Loucy (cell line): ENCODE measurements at regions not wholly inside any gene's neighbourhood (a gene's known extent, or its start where the extent isn't known, plus 50 kb on each side); places are given as distances from the start of the nearest gene placed in this dataset.

Experiments used
- H2AFZ ChIP-seq: fragments of 200-600 bp; sonication (generic); 2 replicates; pipeline ENCODE4 v1.6.0; 2016; ENCODE audit warnings: antibody characterized with exemption, mild to moderate bottlenecking, low read length, moderate library complexity
- H3F3A ChIP-seq: fragments of 200-600 bp; 2 replicates; pipeline ENCODE4 v1.6.0; 2016; ENCODE audit warnings: antibody characterized with exemption, low read depth, mild to moderate bottlenecking
- H3K27me3 ChIP-seq: fragments of 200-600 bp; sonication (generic); 2 replicates; pipeline ENCODE4 v1.6.1; 2014; ENCODE audit warnings: low read length, mild to moderate bottlenecking; ENCODE audit not compliant: insufficient read depth, poor library complexity, severe bottlenecking
- H3K36me3 ChIP-seq: fragments of 200-600 bp; sonication (generic); 2 replicates; pipeline ENCODE4 v1.6.1; 2016; ENCODE audit warnings: low read length; ENCODE audit not compliant: insufficient read depth
- H3K4me1 ChIP-seq: fragments of 200-600 bp; sonication (generic); 2 replicates; pipeline ENCODE4 v1.5.1; 2014; ENCODE audit warnings: low read length, mild to moderate bottlenecking; ENCODE audit not compliant: insufficient read depth, poor library complexity, severe bottlenecking
- H3K4me2 ChIP-seq: fragments of 200-600 bp; sonication (generic); 2 replicates; pipeline ENCODE4 v1.6.0; 2014; ENCODE audit warnings: antibody characterized with exemption, low read length, low read depth, mild to moderate bottlenecking; ENCODE audit not compliant: poor library complexity, severe bottlenecking
- H3K4me3 ChIP-seq: fragments of 200-600 bp; sonication (generic); 2 replicates; pipeline ENCODE4 v1.5.1; 2014; ENCODE audit warnings: low read length, mild to moderate bottlenecking, mixed read lengths; ENCODE audit not compliant: poor library complexity, severe bottlenecking
- H3K79me2 ChIP-seq: fragments of 200-600 bp; sonication (generic); 2 replicates; pipeline ENCODE4 v1.6.1; 2014; ENCODE audit warnings: low read length; ENCODE audit not compliant: insufficient read depth
- H3K9ac ChIP-seq: fragments of 200-600 bp; sonication (generic); 2 replicates; pipeline ENCODE4 v1.6.0; 2014; ENCODE audit warnings: mild to moderate bottlenecking, low read depth, low read length, moderate library complexity; ENCODE audit not compliant: poor library complexity, severe bottlenecking
- H3K9me2 ChIP-seq: fragments of 200-600 bp; sonication (generic); replicated peaks from 2 replicates; pipeline ENCODE4 v1.6.1; 2016; ENCODE audit warnings: low read depth, low read length, mixed read lengths
- H3K9me3 ChIP-seq: fragments of 200-600 bp; sonication (generic); 2 replicates; pipeline ENCODE4 v1.6.1; 2014; ENCODE audit warnings: mild to moderate bottlenecking, antibody characterized with exemption, low read length, low read depth; ENCODE audit not compliant: insufficient read depth
- H4K20me1 ChIP-seq: fragments of 200-600 bp; sonication (generic); 2 replicates; pipeline ENCODE4 v1.6.0; 2014; ENCODE audit warnings: antibody characterized with exemption, low read length, mild to moderate bottlenecking; ENCODE audit not compliant: insufficient read depth, poor library complexity, severe bottlenecking
- CTCF ChIP-seq: fragments of 200-600 bp; sonication (generic); conservative IDR thresholded peaks from 2 replicates; pipeline ENCODE4 v1.5.1; 2014; ENCODE audit warnings: mild to moderate bottlenecking, antibody characterized with exemption, low read length
- EZH2phosphoT487 ChIP-seq: fragments of 200-600 bp; IDR thresholded peaks from 2 replicates; pipeline ENCODE4 v1.6.1; 2018; ENCODE audit warnings: antibody characterized with exemption, mild to moderate bottlenecking, moderate library complexity, borderline replicate concordance

GRCh38 chr9:13847270-13847669 lies 466.7 kb downstream of the NFIB start:
- H3K9me3 ChIP-seq: no peaks in the 10 kb centered on the region
- H4K20me1 ChIP-seq: no peaks in the 10 kb centered on the region
- H3K4me3 ChIP-seq: no peak overlapping the region
- H3K36me3 ChIP-seq: no peaks in the 10 kb centered on the region
- no peaks in the 10 kb centered on the region for H3K9me2 ChIP-seq
- H3K4me1 ChIP-seq: no peaks in the 10 kb centered on the region
- no peaks in the 10 kb centered on the region for H3K27me3 ChIP-seq
- TF ChIP-seq EZH2phosphoT487: no peak
- no peak for TF ChIP-seq CTCF
- no peak overlapping the region for H2AFZ ChIP-seq
- no peaks in the 10 kb centered on the region for H3K79me2 ChIP-seq
- no peak overlapping the region for H3K9ac ChIP-seq
- no peaks in the 10 kb centered on the region for H3F3A ChIP-seq
- H3K4me2 ChIP-seq: no peak overlapping the region

- H3K4me1 ChIP-seq: no peaks in the 10 kb centered on the region
- no peaks in the 10 kb centered on the region for H3K9me2 ChIP-seq
- H3K4me3 ChIP-seq: no peak overlapping the region
- H2AFZ ChIP-seq: no peak overlapping the region
- H3K36me3 ChIP-seq: no peaks in the 10 kb centered on the region
- H4K20me1 ChIP-seq: no peaks in the 10 kb centered on the region
- H3K79me2 ChIP-seq: no peaks in the 10 kb centered on the region
- H3K4me2 ChIP-seq: no peak overlapping the region
- no peaks in the 10 kb centered on the region for H3F3A ChIP-seq
- H3K9ac ChIP-seq: no peak overlapping the region
- H3K27me3 ChIP-seq: no peaks in the 10 kb centered on the region
- TF ChIP-seq CTCF: no peak
- no peak for TF ChIP-seq EZH2phosphoT487
- no peaks in the 10 kb centered on the region for H3K9me3 ChIP-seq
These were observed 468.5 kb downstream of the NFIB start for GRCh38 chr9:13845460-13845859.

- no peaks in the 10 kb centered on the region for H3K9me2 ChIP-seq
- TF ChIP-seq EZH2phosphoT487: no peak
- no peak for TF ChIP-seq CTCF
- H3K4me2 ChIP-seq: no peak overlapping the region
- no peaks in the 10 kb centered on the region for H3F3A ChIP-seq
- H2AFZ ChIP-seq: no peak overlapping the region
- no peak overlapping the region for H3K4me3 ChIP-seq
- no peak overlapping the region for H3K9ac ChIP-seq
- no peaks in the 10 kb centered on the region for H3K27me3 ChIP-seq
- no peaks in the 10 kb centered on the region for H3K4me1 ChIP-seq
- H3K9me3 ChIP-seq: no peaks in the 10 kb centered on the region
- H3K79me2 ChIP-seq: no peaks in the 10 kb centered on the region
- H3K36me3 ChIP-seq: no peaks in the 10 kb centered on the region
- H4K20me1 ChIP-seq: no peaks in the 10 kb centered on the region
These were observed 472.0 kb downstream of the NFIB start for GRCh38 chr9:13841746-13842462.
